H1 (cell line): ENCODE measurements at regions not wholly inside any gene's neighbourhood (a gene's known extent, or its start where the extent isn't known, plus 50 kb on each side); places are given as distances from the start of the nearest gene placed in this dataset.

Source experiments
- GTF2F1 ChIP-seq: IDR thresholded peaks from 2 replicates; pipeline ENCODE4 v1.6.1; 2012; ENCODE audit warnings: low read depth, low read length, improper control_type of control experiment, borderline replicate concordance
- POLR2A ChIP-seq, 2 experiments: IDR thresholded peaks; 1 replicate in 1 of 2; 2 replicates in 1 of 2; pipeline ENCODE4 v1.6.1; 2011; ENCODE audit warnings: low read depth in 2 of 2, low read length in 2 of 2, mild to moderate bottlenecking in 2 of 2; ENCODE audit errors: control extremely low read depth in 1 of 2
- POLR2AphosphoS5 ChIP-seq: IDR thresholded peaks from 2 replicates; pipeline ENCODE4 v1.6.1; 2011; ENCODE audit warnings: low read depth, low read length
- TAF1 ChIP-seq: IDR thresholded peaks from 2 replicates; pipeline ENCODE4 v1.6.1; 2011; ENCODE audit warnings: mild to moderate bottlenecking, low read depth, low read length

DNA sequence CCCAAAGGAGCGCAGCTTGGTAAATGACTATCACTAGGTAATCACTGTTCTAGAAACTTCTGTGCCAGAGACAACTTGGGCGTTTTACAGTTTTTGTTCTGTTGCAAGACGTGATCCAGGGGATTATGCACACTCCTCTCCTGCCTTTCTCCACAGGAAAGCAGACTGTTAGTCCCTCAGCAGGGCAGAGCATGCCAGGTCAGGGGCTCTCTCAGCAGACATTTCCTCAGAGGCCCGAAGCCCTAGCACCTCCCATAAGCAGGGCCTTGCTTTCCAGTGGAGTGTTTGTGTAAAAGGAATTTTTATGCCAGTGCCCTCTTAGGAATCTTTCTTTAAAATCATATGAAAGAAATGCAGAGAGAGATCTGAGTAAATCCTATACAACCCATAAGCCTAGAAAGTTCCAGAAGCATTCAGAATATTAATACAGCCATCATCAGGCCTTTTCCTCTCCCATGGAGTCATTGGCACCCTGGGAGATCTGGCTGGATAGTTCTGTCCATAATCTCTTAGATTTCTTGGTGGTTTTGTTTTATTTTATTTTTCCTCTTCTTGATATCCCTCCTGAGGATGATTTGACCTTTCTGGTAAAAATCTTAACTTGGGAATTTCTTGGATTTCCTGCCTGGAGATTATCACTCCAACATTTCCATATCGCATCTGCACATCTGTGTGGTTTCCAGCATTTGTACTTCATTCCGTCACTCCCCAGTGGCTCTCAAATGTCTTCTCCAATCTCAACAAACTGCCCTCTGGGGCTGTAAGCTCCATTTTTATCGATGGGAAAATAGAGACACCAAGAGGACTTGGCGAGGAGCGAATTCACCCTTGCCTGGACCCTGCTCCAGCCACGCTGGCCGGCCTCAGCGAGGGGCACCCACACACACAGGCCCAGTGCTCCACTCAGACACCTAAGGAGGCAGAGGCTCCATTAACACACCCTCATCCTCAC is 116.1 kb downstream of the PSMG1 start (continued):
- TF ChIP-seq GTF2F1 = no peak
- no peak for TF ChIP-seq POLR2AphosphoS5
- TF ChIP-seq POLR2A (IDR thresholded peaks at IDR 0.05; ENCODE audit: control extremely low read depth in 1 of 2, low read depth in 2 of 2, low read length in 2 of 2) = no peak
- no peak for TF ChIP-seq TAF1
